Left lobe of liver (tissue), 2 donors: ENCODE measurements at regions not wholly inside any gene's neighbourhood (a gene's known extent, or its start where the extent isn't known, plus 50 kb on each side); places are given as distances from the start of the nearest gene placed in this dataset.
"Not testable (repeated sequence)": the region's sequence is repeated elsewhere in the genome, so short reads cannot be mapped to it uniquely, and the experiment has no call there.

Experiments used
- ATAC-seq: fragments of 200-7000 bp; cut with Tn5 transposase; one replicate; pipeline ENCODE4 v1.9.1; 2020; ENCODE audit warnings: mild to moderate bottlenecking, moderate library complexity
- DNase-seq: peaks from one replicate; pipeline ENCODE4 v3.0.0-alpha.2; 2020; ENCODE audit warnings: low spot score
- donor health status: DM: no; HTN: no; CAD: no; lungs with moderate emphysema.
- donor health status: DM: no; HTN: yes; CAD: no.

DNA sequence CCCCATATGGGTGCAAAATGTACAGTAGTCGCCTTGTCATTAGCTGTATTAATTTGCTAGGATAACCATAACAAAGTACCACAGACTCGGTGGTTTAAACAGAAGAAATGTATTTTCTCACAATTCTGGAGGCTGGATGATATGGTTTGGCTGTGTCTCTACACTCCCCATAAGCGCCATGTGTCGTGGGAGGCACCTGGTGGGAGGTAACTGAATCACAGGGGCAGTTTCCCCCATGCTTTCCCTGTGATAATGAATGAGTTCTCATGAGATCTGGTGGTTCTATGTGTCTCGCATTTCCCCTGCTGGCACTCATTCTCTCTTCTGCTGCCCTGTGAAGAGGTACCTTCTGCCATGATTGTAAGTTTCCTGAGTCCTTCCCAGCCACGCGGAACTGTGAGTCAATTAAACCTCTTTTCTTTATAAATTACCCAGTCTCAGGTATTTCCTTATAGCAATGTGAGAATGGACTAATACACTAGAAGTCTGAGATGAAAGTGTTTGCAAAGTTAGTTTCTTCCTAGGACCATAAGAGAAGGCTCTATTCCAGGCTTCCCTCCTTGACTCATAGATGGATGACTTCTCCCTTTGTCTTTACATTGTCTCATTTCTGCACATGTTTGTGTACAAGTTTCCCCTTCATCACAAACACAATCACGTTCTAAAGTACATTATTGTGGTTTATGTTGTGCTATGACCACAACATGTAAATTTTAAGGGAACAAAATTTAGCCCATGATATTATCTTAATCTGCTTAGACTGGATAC is 1442.6 kb downstream of the SUCLG1 start:
- DNase-seq (no peak), ATAC-seq (no peak)

GRCh38 chr2:83015900-83016299 is 1443.2 kb downstream of the SUCLG1 start:
- DNase-seq (no peak), ATAC-seq (no peak)

DNA sequence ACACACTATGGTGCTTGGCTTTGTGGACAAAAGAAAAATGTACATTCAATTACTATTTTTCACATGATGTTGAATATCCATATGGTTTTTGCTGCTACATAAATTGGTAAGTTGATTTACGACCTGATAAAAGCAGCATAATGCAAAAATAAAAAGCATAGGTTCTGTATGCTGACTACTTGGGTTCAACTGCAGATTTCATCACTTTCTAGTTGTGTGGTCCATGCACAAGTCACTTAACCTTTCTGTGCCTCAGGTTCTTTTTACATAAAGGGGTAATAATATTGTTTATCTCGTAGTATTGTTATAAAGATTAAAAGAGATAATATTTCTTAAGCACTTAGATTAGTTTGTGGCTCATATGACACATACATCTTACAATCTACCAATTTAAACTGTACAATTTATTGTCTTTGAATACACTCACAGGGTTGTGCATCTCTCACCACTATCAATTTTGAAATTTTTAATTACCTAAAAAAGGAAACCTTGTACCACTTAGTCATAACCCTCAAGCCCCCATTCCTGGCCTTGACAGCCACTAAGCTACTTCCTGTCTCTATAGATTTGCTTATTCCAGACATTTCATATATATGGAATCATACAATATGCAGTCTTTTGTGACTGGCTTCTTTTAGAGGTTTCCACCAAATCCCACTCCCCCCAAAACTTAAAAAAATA is 1443.9 kb downstream of the SUCLG1 start:
- ATAC-seq: no peak

GRCh38 chr2:83014462-83014861 is 1444.6 kb downstream of the SUCLG1 start:
- DNase-seq (no peak), ATAC-seq (peak; percentile 70)

More for the DNA sequence above, 1443.9 kb downstream of the SUCLG1 start:
- DNase-seq: no peak

DNA sequence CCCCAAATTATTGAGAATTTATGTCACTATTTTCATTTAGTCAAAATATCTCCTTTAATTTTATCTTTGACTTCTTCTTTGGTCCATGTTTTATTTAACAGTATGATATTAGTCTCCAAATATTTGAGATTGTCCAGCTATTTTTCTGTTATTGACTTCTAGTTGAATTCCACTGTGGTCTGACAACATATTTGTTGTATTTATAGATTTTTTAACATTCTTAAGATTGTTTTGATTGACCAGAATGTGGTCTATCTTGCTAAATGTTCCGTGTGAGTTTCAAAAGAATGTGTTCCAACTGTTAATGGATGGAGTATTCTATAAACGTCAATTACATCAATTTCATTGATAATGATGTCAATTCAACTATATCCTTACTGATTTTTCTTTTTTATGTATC is 1452.1 kb downstream of the SUCLG1 start:
- ATAC-seq: no peak
- DNase-seq: no peak

DNA sequence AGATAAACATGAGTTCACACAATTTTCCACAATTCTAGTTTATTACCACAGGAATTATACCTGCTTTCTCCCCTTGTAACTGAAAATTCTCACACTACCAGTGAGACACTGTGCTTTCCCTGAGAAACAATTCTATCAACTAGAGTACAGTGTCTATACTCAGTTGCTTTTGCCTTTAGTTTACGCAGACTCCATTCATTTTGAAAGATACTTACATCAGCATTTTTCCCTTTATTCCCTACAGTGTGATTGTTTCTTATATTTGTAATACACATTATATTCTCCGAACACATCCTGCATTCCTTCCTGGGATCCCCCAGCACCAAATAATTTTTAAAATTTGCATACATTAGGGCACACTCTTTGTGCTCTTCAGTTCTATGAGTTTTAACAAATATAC is 1455.5 kb downstream of the SUCLG1 start:
- ATAC-seq (no peak), DNase-seq (no peak)

DNA sequence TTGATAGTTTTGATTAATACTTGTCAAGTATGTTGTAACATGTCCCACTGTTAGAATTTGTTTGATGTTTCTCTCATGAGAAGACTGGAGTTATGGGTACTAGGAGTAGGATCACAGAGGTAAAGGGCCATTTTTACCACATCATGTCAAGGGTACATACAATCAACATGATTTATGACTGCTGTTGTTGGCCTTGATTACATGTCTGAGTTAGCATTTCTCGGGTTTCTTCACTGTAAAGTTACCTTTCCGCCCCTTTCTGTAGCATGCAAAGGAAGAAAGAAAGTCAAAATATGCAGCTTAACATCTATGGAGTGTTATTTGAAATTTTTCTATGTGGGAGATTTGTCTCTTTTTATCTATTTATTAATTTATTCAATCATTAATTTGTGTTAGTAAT is 1456.4 kb downstream of the SUCLG1 start:
- ATAC-seq (no peak), DNase-seq (no peak)

GRCh38 chr2:82998781-82999180 is 1460.3 kb downstream of the SUCLG1 start:
- ATAC-seq (no peak), DNase-seq (no peak)

- DNase-seq (no peak), ATAC-seq (no peak)
Measured at GRCh38 chr2:82996217-82996616, 1462.9 kb downstream of the SUCLG1 start.

GRCh38 chr2:82994151-82994550 is 1464.9 kb downstream of the SUCLG1 start:
- DNase-seq: no peak
- ATAC-seq: no peak

DNA sequence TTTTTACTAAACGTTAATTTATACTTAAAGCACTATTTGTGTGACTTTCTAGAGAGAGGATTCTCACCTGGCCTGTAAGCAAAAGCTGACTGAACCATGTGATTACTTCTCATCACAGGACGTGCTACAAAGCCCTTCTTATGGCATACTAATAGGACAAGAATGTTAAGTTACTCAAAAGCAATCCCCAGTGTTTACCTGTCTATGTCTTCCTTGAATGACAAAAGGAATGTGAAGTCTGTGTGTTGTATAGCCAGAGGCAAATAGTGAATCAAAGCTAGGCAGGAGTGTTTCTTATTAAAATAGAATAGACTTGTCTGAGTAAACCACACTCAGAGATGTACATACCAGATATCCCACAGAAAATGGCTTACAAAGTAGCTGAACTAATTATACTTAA is 1465.5 kb downstream of the SUCLG1 start:
- ATAC-seq: no peak

GRCh38 chr2:82992968-82993367 is 1466.1 kb downstream of the SUCLG1 start:
- ATAC-seq (no peak), DNase-seq (no peak)

More for the DNA sequence above, 1465.5 kb downstream of the SUCLG1 start:
- no peak for DNase-seq

DNA sequence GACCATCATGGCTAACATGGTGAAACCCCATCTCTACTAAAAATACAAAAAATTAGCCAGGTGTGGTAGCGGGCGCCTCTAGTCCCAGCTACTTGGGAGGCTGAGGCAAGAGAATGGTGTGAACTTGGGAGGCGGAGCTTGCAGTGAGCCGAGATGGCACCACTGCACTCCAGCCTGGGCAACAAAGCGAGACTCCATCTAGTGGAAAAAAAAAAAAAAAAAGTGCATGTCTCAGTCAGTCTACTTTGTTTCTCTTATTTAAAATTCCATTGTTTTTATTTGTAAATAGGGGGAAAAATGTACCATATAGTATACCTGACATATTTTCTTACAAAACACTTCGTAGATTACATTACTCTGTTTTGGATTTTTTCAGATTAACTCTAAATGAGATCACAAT is 1471.4 kb downstream of the SUCLG1 start:
- not testable (repeated sequence) for DNase-seq, ATAC-seq

GRCh38 chr2:82986899-82987298 is 1472.2 kb downstream of the SUCLG1 start:
- no peak for DNase-seq
- no peak for ATAC-seq

GRCh38 chr2:82985572-82986197 is 1473.4 kb downstream of the SUCLG1 start:
- ATAC-seq: no peak
- DNase-seq: no peak

DNA sequence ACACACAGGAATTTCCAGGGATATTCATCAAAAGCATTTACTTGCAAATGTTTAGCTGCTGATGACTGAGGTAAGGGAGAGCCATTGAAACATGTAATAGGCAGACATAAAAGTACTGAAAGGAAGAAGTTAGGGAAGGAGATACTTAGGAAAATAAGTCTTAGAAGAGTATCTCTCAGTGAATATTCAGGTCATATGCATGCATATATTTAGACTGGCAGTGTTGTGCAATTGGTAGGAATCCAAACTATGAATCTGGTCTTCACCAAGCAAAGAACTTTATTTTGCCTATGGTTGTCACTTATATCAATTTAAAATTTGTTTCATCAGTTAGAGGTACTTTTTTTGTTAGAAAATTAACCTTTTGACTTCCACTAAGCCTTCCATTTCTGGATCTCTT is 1490.7 kb downstream of the SUCLG1 start:
- ATAC-seq: no peak
- no peak for DNase-seq

GRCh38 chr2:82964341-82964740 is 1494.7 kb downstream of the SUCLG1 start:
- ATAC-seq: no peak
- DNase-seq: no peak

GRCh38 chr2:82959727-82960126 is 1499.4 kb downstream of the SUCLG1 start:
- DNase-seq: no peak
- no peak for ATAC-seq

GRCh38 chr2:82954868-82955267 is 1504.2 kb downstream of the SUCLG1 start:
- ATAC-seq (no peak), DNase-seq (no peak)

DNA sequence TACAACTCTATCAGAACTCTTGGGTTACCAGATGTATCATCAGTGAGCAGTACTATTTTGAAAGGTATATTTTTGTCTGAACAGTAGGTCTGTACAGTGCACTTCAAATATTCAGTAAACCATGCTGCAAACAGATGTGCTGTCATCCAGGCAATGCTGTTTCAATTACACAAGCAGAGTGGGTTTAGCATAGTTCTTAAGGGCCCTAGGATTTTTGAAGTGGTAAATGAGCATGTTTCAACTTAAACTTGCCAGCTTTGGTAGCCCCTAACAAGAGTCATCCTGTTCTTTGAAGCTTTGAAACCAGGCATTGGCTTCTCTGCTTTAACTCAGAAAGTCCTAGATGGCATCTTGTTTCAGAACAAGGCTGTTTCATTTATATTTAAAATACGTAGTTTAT is 1519.9 kb downstream of the SUCLG1 start:
- ATAC-seq: no peak
- DNase-seq: no peak

DNA sequence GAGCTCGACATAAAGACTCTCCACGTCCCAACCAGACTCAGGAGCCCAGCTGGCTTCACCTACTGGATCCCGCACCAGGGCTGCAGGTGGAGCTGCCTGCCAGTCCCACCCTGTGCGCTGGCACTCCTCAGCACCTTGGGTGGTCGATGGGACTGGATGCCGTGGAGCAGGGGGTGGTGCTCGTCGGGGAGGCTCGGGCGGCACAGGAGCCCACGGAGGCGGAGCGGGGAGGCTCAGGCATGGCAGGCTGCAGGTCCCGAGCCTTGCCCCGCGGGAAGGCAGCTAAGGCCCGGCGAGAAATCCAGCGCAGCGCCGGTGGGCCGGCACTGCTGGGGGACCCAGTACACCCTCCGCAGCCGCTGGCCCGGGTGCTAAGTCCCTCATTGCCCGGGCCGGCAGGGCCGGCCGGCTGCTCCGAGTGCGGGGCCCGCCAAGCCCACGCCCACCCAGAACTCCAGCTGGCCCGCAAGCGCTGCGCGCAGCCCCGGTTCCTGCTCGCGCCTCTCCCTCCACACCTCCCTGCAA is 1520.7 kb downstream of the SUCLG1 start:
- DNase-seq, ATAC-seq: not testable (repeated sequence)

DNA sequence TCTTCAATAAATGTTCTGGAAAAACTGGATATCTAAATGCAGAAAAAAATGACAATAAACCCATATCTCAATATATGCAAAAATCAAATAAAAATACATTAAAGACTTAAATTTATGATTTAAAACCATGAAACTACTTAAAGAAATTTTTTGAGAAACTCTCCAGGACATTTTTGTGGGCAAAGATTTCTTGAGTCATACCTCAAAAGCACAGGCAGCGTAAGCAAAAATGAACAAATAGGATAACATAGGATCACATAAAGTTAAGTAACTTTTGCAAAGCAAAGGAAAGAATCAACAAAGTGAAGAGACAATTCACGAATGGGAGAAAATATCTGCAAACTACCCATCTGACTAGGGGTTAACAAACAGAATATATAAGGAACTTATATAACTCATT is 1545.5 kb downstream of the SUCLG1 start:
- DNase-seq (no peak), ATAC-seq (no peak)
